HepG2 (cell line): ENCODE measurements at regions not wholly inside any gene's neighbourhood (a gene's known extent, or its start where the extent isn't known, plus 50 kb on each side); places are given as distances from the start of the nearest gene placed in this dataset.

Experiments used
- CTCF ChIP-seq: sonication (generic); formaldehyde crosslinking; IDR thresholded peaks from 2 replicates; pipeline ENCODE4 v1.5.0; 2020; ENCODE audit warnings: mild to moderate bottlenecking, missing genetic modification reagents, moderate library complexity
- KIAA2018 ChIP-seq: sonication (generic); formaldehyde crosslinking; IDR thresholded peaks from 2 replicates; pipeline ENCODE4 v1.5.0; 2020; ENCODE audit warnings: mild to moderate bottlenecking, missing genetic modification reagents, borderline replicate concordance
- MYPOP ChIP-seq: sonication (generic); formaldehyde crosslinking; IDR thresholded peaks from 2 replicates; pipeline ENCODE4 v1.8.1; 2023; ENCODE audit warnings: mild to moderate bottlenecking, moderate library complexity, missing genetic modification reagents
- ZSCAN29 ChIP-seq: sonication (generic); formaldehyde crosslinking; conservative IDR thresholded peaks from 2 replicates; pipeline ENCODE4 v1.4.0; 2020; ENCODE audit warnings: mild to moderate bottlenecking, missing genetic modification reagents

GRCh38 chr17:72004611-72005331 is 116.0 kb upstream of the SOX9 start:
- TF ChIP-seq ZSCAN29 (CRISPR knock-in tag), result no peak
- TF ChIP-seq CTCF, result no peak
- no peak for TF ChIP-seq KIAA2018 (CRISPR knock-in tag)
- no peak for TF ChIP-seq MYPOP (CRISPR knock-in tag)
